B cell (primary cell): ENCODE measurements at regions not wholly inside any gene's neighbourhood (a gene's known extent, or its start where the extent isn't known, plus 50 kb on each side); places are given as distances from the start of the nearest gene placed in this dataset.

Source experiments
- ATAC-seq: fragments of 200-7000 bp; cut with Tn5 transposase; one replicate; pipeline ENCODE4 v1.10.0; 2021; ENCODE audit warnings: low read depth, mild to moderate bottlenecking, moderate number of reproducible peaks, moderate library complexity
- CTCF ChIA-PET: fragments of 350-600 bp; sonication (Branson Sonifier 250); formaldehyde crosslinking; loops from one replicate; lab custom pipeline; 2021; ENCODE audit warnings: antibody characterized with exemption, inconsistent platforms; lab: Charles Lee
- POLR2A ChIA-PET: fragments of 350-600 bp; sonication (Branson Sonifier 250); formaldehyde crosslinking; loops from one replicate; lab custom pipeline; 2021; ENCODE audit warnings: antibody characterized with exemption; lab: Charles Lee
- DNase-seq: peaks from one replicate; pipeline ENCODE4 v3.0.0; 2013
- H2AFZ ChIP-seq: 2 replicates; pipeline ENCODE4 v1.6.1; 2012; ENCODE audit warnings: mild to moderate bottlenecking, low read depth, low read length; ENCODE audit not compliant: insufficient read depth, poor library complexity, severe bottlenecking
- H3K27ac ChIP-seq, 2 donors: 1 replicate in 1 of 2; 2 replicates in 1 of 2; pipeline ENCODE4 v1.5.1; 2012 to 2013; ENCODE audit warnings: low read length in 2 of 2, mild to moderate bottlenecking in 2 of 2, moderate library complexity in 1 of 2
- H3K27me3 ChIP-seq, 4 experiments: fragments of 200-600 bp in 1 of 4; sonication (generic) in 1 of 4; replicated peaks in 1 of 4; 1 replicate in 2 of 4; 2 replicates in 2 of 4; pipeline versions ENCODE4 v1.6.1 to v1.7.0; 2013 to 2016; ENCODE audit warnings: low read length in 3 of 4, mild to moderate bottlenecking in 2 of 4, mixed read lengths in 1 of 4, moderate library complexity in 1 of 4; ENCODE audit not compliant: insufficient read depth in 4 of 4, control insufficient read depth in 3 of 4; ENCODE audit errors: control extremely low read depth in 1 of 4
- H3K36me3 ChIP-seq, 2 experiments: replicated peaks in 1 of 2; 1 replicate in 1 of 2; 2 replicates in 1 of 2; pipeline versions ENCODE4 v1.6.1 to v1.7.1; 2013; ENCODE audit warnings: low read length in 1 of 2; ENCODE audit not compliant: insufficient read depth in 2 of 2, control insufficient read depth in 1 of 2; ENCODE audit errors: control extremely low read depth in 1 of 2, extremely low read depth in 1 of 2
- H3K4me1 ChIP-seq, 2 donors: fragments of 200-600 bp in 1 of 2; sonication (generic) in 1 of 2; 1 replicate in 1 of 2; 2 replicates in 1 of 2; pipeline versions ENCODE4 v1.5.1 to v1.6.1; 2013 to 2017; ENCODE audit warnings: low read length in 2 of 2; ENCODE audit not compliant: control insufficient read depth in 2 of 2, insufficient read depth in 2 of 2
- H3K4me2 ChIP-seq: replicated peaks from 2 replicates; pipeline ENCODE3; 2012; ENCODE audit warnings: mild to moderate bottlenecking, low read depth, low read length; ENCODE audit not compliant: poor library complexity, severe bottlenecking
- H3K4me3 ChIP-seq, 5 experiments: fragments of 200-600 bp in 1 of 5; sonication (generic) in 1 of 5; 1 replicate in 3 of 5; 2 replicates in 2 of 5; pipeline versions ENCODE4 v1.5.1 to v1.7.0; 2011 to 2016; ENCODE audit warnings: low read length in 4 of 5, mild to moderate bottlenecking in 4 of 5, low read depth in 2 of 5, control low read depth in 1 of 5, moderate library complexity in 1 of 5; ENCODE audit not compliant: insufficient read depth in 1 of 5; ENCODE audit errors: control extremely low read depth in 1 of 5, extremely low read depth in 1 of 5
- H3K79me2 ChIP-seq: fragments of 200-600 bp; sonication (generic); one replicate; pipeline ENCODE4 v1.6.0; 2016; ENCODE audit warnings: low read length; ENCODE audit not compliant: control insufficient read depth, insufficient read depth
- H3K9ac ChIP-seq: fragments of 200-600 bp; sonication (generic); 2 replicates; pipeline ENCODE4 v1.6.1; 2017; ENCODE audit warnings: mild to moderate bottlenecking, low read length, moderate library complexity
- H3K9me3 ChIP-seq, 3 donors: one replicate each; pipeline versions ENCODE4 v1.6.1 to v1.7.1; 2013; ENCODE audit warnings: low read length in 2 of 3; ENCODE audit not compliant: control insufficient read depth in 2 of 3, insufficient read depth in 1 of 3; ENCODE audit errors: control extremely low read depth in 1 of 3
- H4K20me1 ChIP-seq: 2 replicates; pipeline ENCODE4 v1.6.0; 2012; ENCODE audit warnings: mild to moderate bottlenecking, low read length; ENCODE audit not compliant: insufficient read depth, control insufficient read depth, poor library complexity, severe bottlenecking
- H3K27ac Mint-ChIP-seq: one replicate; pipeline ENCODE4 v1.8.0; 2021; ENCODE audit warnings: mixed read lengths
- H3K27me3 Mint-ChIP-seq: one replicate; pipeline ENCODE4 v1.8.0; 2021; ENCODE audit warnings: mixed read lengths
- H3K4me1 Mint-ChIP-seq: one replicate; pipeline ENCODE4 v1.8.0; 2021; ENCODE audit warnings: mixed read lengths
- H3K4me3 Mint-ChIP-seq: one replicate; pipeline ENCODE4 v1.8.0; 2021; ENCODE audit warnings: mixed read lengths
- H3K9me3 Mint-ChIP-seq: one replicate; pipeline ENCODE4 v1.8.0; 2022; ENCODE audit warnings: mixed read lengths; ENCODE audit not compliant: insufficient read depth
- CTCF ChIP-seq: fragments of 200-600 bp; IDR thresholded peaks from one replicate; pipeline ENCODE4 v1.8.0; 2022; ENCODE audit warnings: antibody characterized with exemption, mild to moderate bottlenecking
- EZH2 ChIP-seq: IDR thresholded peaks from 2 replicates; pipeline ENCODE4 v1.6.1; 2012; ENCODE audit warnings: borderline replicate concordance, low read depth, mild to moderate bottlenecking, moderate library complexity, low read length; ENCODE audit not compliant: insufficient read depth, poor library complexity, severe bottlenecking
- WGBS: methylation state at CpG from one replicate; pipeline ENCODE4 v1.1.5; 2013; ENCODE audit warnings: missing lambda C conversion rate; ENCODE audit not compliant: insufficient coverage; 5-methylcytosine and 5-hydroxymethylcytosine counted together
- intact Hi-C: fragments of 100-400 bp; cut with micrococcal nuclease; formaldehyde crosslinking; loops from one replicate; pipeline ENCODE4 v1.10.0; 2022

GRCh38 chr2:7633566-7634153 is 716.4 kb downstream of the RNF144A start:
- Mint-ChIP-seq H3K27me3 (peaks cover 7% of the 10 kb centered on the region), H3K27ac (no peak overlapping the region), H3K9me3 (no peaks in the 10 kb centered on the region), H3K4me3 (no peak overlapping the region), H3K4me1 (no peaks in the 10 kb centered on the region)
- H3K4me3 ChIP-seq: no peak overlapping the region
- intact Hi-C loops: no loop called here
- POLR2A ChIA-PET: no interaction called here
- H4K20me1 ChIP-seq: no peaks in the 10 kb centered on the region
- H3K9me3 ChIP-seq: no peaks in the 10 kb centered on the region
- no peaks in the 10 kb centered on the region for H3K36me3 ChIP-seq
- no peak overlapping the region for H3K27ac ChIP-seq
- no peak overlapping the region for H3K4me2 ChIP-seq
- H3K9ac ChIP-seq: no peak overlapping the region
- 75% methylated on average over 6 of the region's 7 CpGs for WGBS
- no peaks in the 10 kb centered on the region for H3K27me3 ChIP-seq
- no peak for DNase-seq
- TF ChIP-seq CTCF (no peak), EZH2 (no peak)
- CTCF ChIA-PET: no interaction called here
- no peaks in the 10 kb centered on the region for H3K4me1 ChIP-seq
- no peak for ATAC-seq
- no peaks in the 10 kb centered on the region for H3K79me2 ChIP-seq
- H2AFZ ChIP-seq: no peak overlapping the region

- Histone ChIP-seq H3K4me2 (no peak overlapping the region), H3K4me1 (no peaks in the 10 kb centered on the region), H3K4me3 (no peak overlapping the region), H4K20me1 (no peaks in the 10 kb centered on the region), H3K9ac (no peak overlapping the region), H3K27ac (no peak overlapping the region), H3K9me3 (no peaks in the 10 kb centered on the region), H3K36me3 (no peaks in the 10 kb centered on the region), H3K27me3 (no peaks in the 10 kb centered on the region), H3K79me2 (no peaks in the 10 kb centered on the region), H2AFZ (no peak overlapping the region)
- 60% methylated on average over 2 of the region's 7 CpGs for WGBS
- ATAC-seq: no peak
- Mint-ChIP-seq H3K4me3 (no peak overlapping the region), H3K27me3 (peaks cover 7% of the 10 kb centered on the region), H3K27ac (no peak overlapping the region), H3K4me1 (no peaks in the 10 kb centered on the region), H3K9me3 (no peaks in the 10 kb centered on the region)
- ChIA-PET POLR2A (no interaction called here), CTCF (interaction anchor here (0.6 kb wide), 1 partner anchor 142 kb away, joined by 3 read pairs; no protein-coding TSS in a partner anchor)
- TF ChIP-seq EZH2: no peak
- intact Hi-C loops: no loop called here
- DNase-seq: no peak
These were observed 717.2 kb downstream of the RNF144A start for GRCh38 chr2:7634409-7634808.
